Heart left ventricle (tissue), 13 donors: ENCODE measurements at regions not wholly inside any gene's neighbourhood (a gene's known extent, or its start where the extent isn't known, plus 50 kb on each side); places are given as distances from the start of the nearest gene placed in this dataset.

ENCODE experiments used
- POLR2A ChIP-seq, 2 donors: fragments of 450-650 bp; IDR thresholded peaks; one replicate each; pipeline ENCODE4 v1.6.1; 2017; ENCODE audit warnings: antibody characterized with exemption in 2 of 2, mild to moderate bottlenecking in 2 of 2, moderate library complexity in 2 of 2
- TF ChIP-seq, protein P1 (sequence below), 12 donors: fragments of 200-600 bp; sonication (generic) in 4 of 12; IDR thresholded peaks; one replicate each; pipeline versions ENCODE4 v1.5.0 to v1.8.0; 2018 to 2022; ENCODE audit warnings: antibody characterized with exemption in 12 of 12, mild to moderate bottlenecking in 5 of 12
- donor health status: ischemic (EF 13 %, LVEDD 7.1; RV severe dilation, severe dysfunction).
- donor health status: DM: no; HTN: yes; CAD: no.
- donor health status: DM: no; HTN: no; CAD: no.
- donor health status: ischemic (EF 25% LVEDD 6.9; RV normal size, moderate dysfunction).
- donor health status: ischemic (EF 25% LVEDD 5.7; RV mildly dilated, moderate dysfunction).
- donor health status: ischemic (EF 35%, LVEDD 5.7; RV mildly dilated, moderate dysfunction).
- donor health status: nonischemic (EF 11% LVEDD 7.7; RV severe dilation, severe dysfunction).
- donor health status: DM: yes; HTN: yes; CAD: no.
- donor health status: PGD.
- donor health status: ischemic (EF 29% LVEDD 5.4; RV normal size, mild dysfunction).
- donor health status: nonischemic (EF 23%, LVEDD 6.1; RV moderate dilation, normal function).

DNA sequence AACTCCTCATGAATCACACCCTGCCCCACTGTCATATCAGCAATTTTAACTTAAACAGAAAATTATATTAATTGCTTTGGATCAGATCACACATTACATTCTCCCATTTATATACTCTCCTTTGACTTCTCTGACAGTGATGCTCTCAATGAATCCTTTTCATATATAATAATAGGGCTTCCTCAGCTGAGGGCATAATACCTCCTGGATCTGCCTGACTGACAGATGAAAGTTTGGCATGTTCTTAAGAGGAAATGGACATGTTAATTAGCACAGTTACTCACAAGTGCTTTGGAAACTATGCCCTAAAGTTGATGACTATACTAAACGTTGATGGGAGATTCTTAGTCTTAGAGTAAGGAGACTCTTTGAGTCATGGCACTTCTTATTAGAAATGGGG lies 478.2 kb upstream of the LRRN3 start:
- TF ChIP-seq, protein P1, sequence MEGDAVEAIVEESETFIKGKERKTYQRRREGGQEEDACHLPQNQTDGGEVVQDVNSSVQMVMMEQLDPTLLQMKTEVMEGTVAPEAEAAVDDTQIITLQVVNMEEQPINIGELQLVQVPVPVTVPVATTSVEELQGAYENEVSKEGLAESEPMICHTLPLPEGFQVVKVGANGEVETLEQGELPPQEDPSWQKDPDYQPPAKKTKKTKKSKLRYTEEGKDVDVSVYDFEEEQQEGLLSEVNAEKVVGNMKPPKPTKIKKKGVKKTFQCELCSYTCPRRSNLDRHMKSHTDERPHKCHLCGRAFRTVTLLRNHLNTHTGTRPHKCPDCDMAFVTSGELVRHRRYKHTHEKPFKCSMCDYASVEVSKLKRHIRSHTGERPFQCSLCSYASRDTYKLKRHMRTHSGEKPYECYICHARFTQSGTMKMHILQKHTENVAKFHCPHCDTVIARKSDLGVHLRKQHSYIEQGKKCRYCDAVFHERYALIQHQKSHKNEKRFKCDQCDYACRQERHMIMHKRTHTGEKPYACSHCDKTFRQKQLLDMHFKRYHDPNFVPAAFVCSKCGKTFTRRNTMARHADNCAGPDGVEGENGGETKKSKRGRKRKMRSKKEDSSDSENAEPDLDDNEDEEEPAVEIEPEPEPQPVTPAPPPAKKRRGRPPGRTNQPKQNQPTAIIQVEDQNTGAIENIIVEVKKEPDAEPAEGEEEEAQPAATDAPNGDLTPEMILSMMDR (IDR thresholded peaks at IDR 0.05), result no peak
- TF ChIP-seq POLR2A (IDR thresholded peaks at IDR 0.05), result no peak
